Neural progenitor cell (in vitro differentiated cells): ENCODE measurements at regions not wholly inside any gene's neighbourhood (a gene's known extent, or its start where the extent isn't known, plus 50 kb on each side); places are given as distances from the start of the nearest gene placed in this dataset.

ENCODE experiments used
- DNase-seq: peaks from one replicate; pipeline ENCODE4 v3.0.0-alpha.2; 2016; ENCODE audit warnings: low spot score
- H2AFZ ChIP-seq: fragments of 200-600 bp; sonication (generic); replicated peaks from 2 replicates; pipeline ENCODE4 v1.6.1; 2016; ENCODE audit warnings: antibody characterized with exemption
- H3F3A ChIP-seq: fragments of 200-600 bp; sonication (generic); 2 replicates; pipeline ENCODE4 v1.6.1; 2016; ENCODE audit warnings: antibody characterized with exemption, low read depth
- H3K27ac ChIP-seq: fragments of 200-600 bp; sonication (generic); 2 replicates; pipeline ENCODE4 v1.5.1; 2016; ENCODE audit warnings: mild to moderate bottlenecking
- H3K27me3 ChIP-seq: fragments of 200-600 bp; sonication (generic); 2 replicates; pipeline ENCODE4 v1.6.1; 2016; ENCODE audit warnings: mild to moderate bottlenecking, moderate library complexity
- H3K36me3 ChIP-seq: fragments of 200-600 bp; sonication (generic); 2 replicates; pipeline ENCODE4 v1.5.1; 2016
- H3K4me1 ChIP-seq: fragments of 200-600 bp; sonication (generic); 2 replicates; pipeline ENCODE4 v1.6.1; 2016; ENCODE audit warnings: mixed run types
- H3K4me2 ChIP-seq: fragments of 200-600 bp; sonication (generic); 2 replicates; pipeline ENCODE4 v1.6.1; 2016
- H3K4me3 ChIP-seq: fragments of 200-600 bp; sonication (generic); 2 replicates; pipeline ENCODE4 v1.5.1; 2016
- H3K79me2 ChIP-seq: fragments of 200-600 bp; sonication (generic); 2 replicates; pipeline ENCODE4 v1.6.1; 2016; ENCODE audit warnings: low read depth
- H3K9ac ChIP-seq: fragments of 200-600 bp; sonication (generic); 2 replicates; pipeline ENCODE4 v1.6.1; 2016
- H3K9me3 ChIP-seq: fragments of 200-600 bp; sonication (generic); 2 replicates; pipeline ENCODE4 v1.5.1; 2016; ENCODE audit warnings: low read depth
- H4K20me1 ChIP-seq: fragments of 200-600 bp; sonication (generic); 2 replicates; pipeline ENCODE4 v1.6.1; 2016; ENCODE audit warnings: low read depth
- H3K27ac Mint-ChIP-seq: 3 replicates; pipeline ENCODE4 v1.8.0; 2021; ENCODE audit warnings: mixed read lengths
- H3K27me3 Mint-ChIP-seq: 2 replicates; pipeline ENCODE4 v1.8.0; 2022; ENCODE audit warnings: low read depth, mild to moderate bottlenecking, inconsistent platforms, moderate library complexity, mixed read lengths; ENCODE audit not compliant: insufficient read depth
- H3K36me3 Mint-ChIP-seq: 3 replicates; pipeline ENCODE4 v1.8.0; 2021; ENCODE audit warnings: mixed read lengths
- H3K4me1 Mint-ChIP-seq: 3 replicates; pipeline ENCODE4 v1.8.0; 2021; ENCODE audit warnings: mixed read lengths
- H3K4me3 Mint-ChIP-seq: 3 replicates; pipeline ENCODE4 v1.8.0; 2021; ENCODE audit warnings: mild to moderate bottlenecking, moderate library complexity, mixed read lengths
- H3K9me3 Mint-ChIP-seq: 3 replicates; pipeline ENCODE4 v1.8.0; 2020; ENCODE audit warnings: mixed read lengths
- EZH2 ChIP-seq: fragments of 200-600 bp; sonication (generic); IDR thresholded peaks from 2 replicates; pipeline ENCODE4 v1.6.1; 2017; ENCODE audit warnings: antibody characterized with exemption, mild to moderate bottlenecking, moderate library complexity
- EZH2phosphoT487 ChIP-seq: fragments of 200-600 bp; sonication (generic); IDR thresholded peaks from 2 replicates; pipeline ENCODE4 v1.6.1; 2017; ENCODE audit warnings: antibody characterized with exemption
- TF ChIP-seq, protein P1 (sequence below): fragments of 200-600 bp; sonication (generic); IDR thresholded peaks from 2 replicates; pipeline ENCODE4 v1.5.1; 2017; ENCODE audit warnings: antibody characterized with exemption, mild to moderate bottlenecking

DNA sequence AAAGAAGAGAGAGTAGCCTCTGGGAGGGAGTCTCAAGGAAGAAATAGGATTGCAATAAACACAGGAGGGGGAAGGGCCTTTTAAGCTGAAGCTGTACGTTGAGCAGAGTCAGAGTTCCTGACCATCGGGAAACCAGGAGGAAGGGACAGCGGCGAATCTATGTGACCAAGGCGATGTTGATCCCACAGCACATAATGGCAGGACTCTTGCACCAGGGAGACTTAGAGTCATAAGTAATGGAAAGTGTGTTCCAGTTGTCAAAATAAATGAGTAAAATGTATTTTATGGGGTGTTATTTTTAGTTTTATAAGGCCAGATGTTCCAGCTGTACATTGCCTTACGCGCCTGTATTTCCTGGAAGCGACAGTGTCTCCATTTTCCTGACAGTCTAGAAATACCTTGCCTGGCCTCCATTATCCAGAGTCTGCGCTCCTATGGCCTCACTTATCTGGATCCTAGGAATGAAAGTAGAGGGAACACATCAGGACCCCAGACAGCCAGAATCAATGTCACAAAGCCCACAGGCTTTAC, 152.8 kb upstream of the COPS8 start:
- Histone ChIP-seq H3K9ac (no peak overlapping the region), H3K4me2 (no peak overlapping the region), H3K36me3 (no peaks in the 10 kb centered on the region), H3K79me2 (no peaks in the 10 kb centered on the region), H3K4me1 (no peaks in the 10 kb centered on the region), H3K9me3 (no peaks in the 10 kb centered on the region), H4K20me1 (no peaks in the 10 kb centered on the region), H2AFZ (no peak overlapping the region), H3K27ac (no peak overlapping the region), H3K27me3 (no peaks in the 10 kb centered on the region), H3F3A (no peaks in the 10 kb centered on the region), H3K4me3 (no peak overlapping the region)
- no peak for DNase-seq
- Mint-ChIP-seq H3K27me3 (peaks cover 3% of the 10 kb centered on the region), H3K4me3 (no peak overlapping the region), H3K9me3 (no peaks in the 10 kb centered on the region), H3K4me1 (peaks cover 5% of the 10 kb centered on the region), H3K27ac (peak overlapping the region; percentile 72), H3K36me3 (no peaks in the 10 kb centered on the region)
- TF ChIP-seq EZH2phosphoT487 = no peak
- TF ChIP-seq EZH2 = no peak
- TF ChIP-seq, protein P1, sequence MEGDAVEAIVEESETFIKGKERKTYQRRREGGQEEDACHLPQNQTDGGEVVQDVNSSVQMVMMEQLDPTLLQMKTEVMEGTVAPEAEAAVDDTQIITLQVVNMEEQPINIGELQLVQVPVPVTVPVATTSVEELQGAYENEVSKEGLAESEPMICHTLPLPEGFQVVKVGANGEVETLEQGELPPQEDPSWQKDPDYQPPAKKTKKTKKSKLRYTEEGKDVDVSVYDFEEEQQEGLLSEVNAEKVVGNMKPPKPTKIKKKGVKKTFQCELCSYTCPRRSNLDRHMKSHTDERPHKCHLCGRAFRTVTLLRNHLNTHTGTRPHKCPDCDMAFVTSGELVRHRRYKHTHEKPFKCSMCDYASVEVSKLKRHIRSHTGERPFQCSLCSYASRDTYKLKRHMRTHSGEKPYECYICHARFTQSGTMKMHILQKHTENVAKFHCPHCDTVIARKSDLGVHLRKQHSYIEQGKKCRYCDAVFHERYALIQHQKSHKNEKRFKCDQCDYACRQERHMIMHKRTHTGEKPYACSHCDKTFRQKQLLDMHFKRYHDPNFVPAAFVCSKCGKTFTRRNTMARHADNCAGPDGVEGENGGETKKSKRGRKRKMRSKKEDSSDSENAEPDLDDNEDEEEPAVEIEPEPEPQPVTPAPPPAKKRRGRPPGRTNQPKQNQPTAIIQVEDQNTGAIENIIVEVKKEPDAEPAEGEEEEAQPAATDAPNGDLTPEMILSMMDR = no peak

GRCh38 chr2:236934166-236934565, 151.5 kb upstream of the COPS8 start:
- Mint-ChIP-seq H3K27me3 (peaks cover 3% of the 10 kb centered on the region), H3K27ac (no peak overlapping the region), H3K9me3 (no peaks in the 10 kb centered on the region), H3K4me1 (no peaks in the 10 kb centered on the region), H3K36me3 (no peaks in the 10 kb centered on the region), H3K4me3 (no peak overlapping the region)
- Histone ChIP-seq H3K36me3 (no peaks in the 10 kb centered on the region), H3K9me3 (no peaks in the 10 kb centered on the region), H3K4me3 (no peak overlapping the region), H4K20me1 (no peaks in the 10 kb centered on the region), H3K79me2 (no peaks in the 10 kb centered on the region), H3F3A (no peaks in the 10 kb centered on the region), H3K27ac (no peak overlapping the region), H3K4me1 (no peaks in the 10 kb centered on the region), H3K27me3 (no peaks in the 10 kb centered on the region), H2AFZ (no peak overlapping the region), H3K9ac (no peak overlapping the region), H3K4me2 (no peak overlapping the region)
- TF ChIP-seq EZH2phosphoT487 (no peak), EZH2 (no peak)
- TF ChIP-seq, protein P1 = no peak
- no peak for DNase-seq

DNA sequence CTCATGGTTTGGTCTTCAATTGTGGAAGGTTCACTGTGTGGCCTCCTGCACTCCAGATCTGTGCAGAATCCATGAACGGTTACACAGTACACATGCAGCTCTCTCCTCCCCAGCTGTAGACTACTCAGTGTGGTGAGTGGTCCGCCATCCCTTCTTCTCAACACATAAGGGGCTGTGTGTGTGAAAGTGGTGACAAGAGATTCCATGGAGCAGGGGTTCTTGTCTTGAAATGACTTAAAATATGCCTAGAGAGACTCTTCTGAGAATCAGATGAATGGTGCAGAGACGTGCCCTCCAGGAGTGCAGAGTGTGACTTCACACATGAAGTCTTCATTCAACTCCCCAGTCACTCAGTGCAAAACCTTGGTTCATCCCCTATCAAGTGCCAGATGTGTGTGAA, 151.0 kb upstream of the COPS8 start:
- Histone ChIP-seq H3K27me3 (no peaks in the 10 kb centered on the region), H3K4me1 (no peaks in the 10 kb centered on the region), H4K20me1 (no peaks in the 10 kb centered on the region), H3K36me3 (no peaks in the 10 kb centered on the region), H3F3A (no peaks in the 10 kb centered on the region), H3K9ac (no peak overlapping the region), H3K79me2 (no peaks in the 10 kb centered on the region), H3K4me3 (no peak overlapping the region), H3K9me3 (no peaks in the 10 kb centered on the region), H3K4me2 (no peak overlapping the region), H2AFZ (no peak overlapping the region), H3K27ac (no peak overlapping the region)
- TF ChIP-seq EZH2 (no peak), EZH2phosphoT487 (no peak)
- TF ChIP-seq, protein P1 = no peak
- no peaks in the 10 kb centered on the region for H3K36me3 Mint-ChIP-seq
- H3K4me1 Mint-ChIP-seq = no peaks in the 10 kb centered on the region
- H3K27me3 Mint-ChIP-seq = peaks cover 3% of the 10 kb centered on the region
- H3K27ac Mint-ChIP-seq = no peak overlapping the region
- H3K4me3 Mint-ChIP-seq = no peak overlapping the region
- DNase-seq = no peak
- H3K9me3 Mint-ChIP-seq = no peaks in the 10 kb centered on the region
